IPS DF 19.7 (cell line): ENCODE measurements at regions not wholly inside any gene's neighbourhood (a gene's known extent, or its start where the extent isn't known, plus 50 kb on each side); places are given as distances from the start of the nearest gene placed in this dataset.
"Not testable (repeated sequence)": the region's sequence is repeated elsewhere in the genome, so short reads cannot be mapped to it uniquely, and the experiment has no call there.

Experiments used
- DNase-seq: peaks from one replicate; pipeline ENCODE4 v3.0.0-alpha.2; 2013; ENCODE audit warnings: low read depth, low spot score

DNA sequence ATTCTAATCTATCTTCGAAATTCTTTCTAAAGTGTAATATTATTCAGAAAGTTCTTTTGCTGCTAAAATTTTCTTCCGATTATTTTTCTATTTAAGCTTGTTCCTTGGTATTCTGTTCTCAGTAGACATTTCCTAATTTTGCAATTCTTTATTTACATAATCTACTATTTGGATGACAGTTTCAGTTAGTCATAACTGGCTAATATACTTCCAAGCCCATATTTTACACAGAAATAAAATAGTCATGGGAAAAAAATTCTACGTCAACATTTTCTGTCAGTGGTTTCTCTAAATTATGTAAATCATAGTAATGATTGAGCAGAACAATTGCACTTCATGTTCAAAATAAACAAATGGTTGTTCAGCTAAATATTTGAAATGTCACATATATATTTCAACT lies 178.0 kb upstream of the ANKRD50 start:
- no peak for DNase-seq

DNA sequence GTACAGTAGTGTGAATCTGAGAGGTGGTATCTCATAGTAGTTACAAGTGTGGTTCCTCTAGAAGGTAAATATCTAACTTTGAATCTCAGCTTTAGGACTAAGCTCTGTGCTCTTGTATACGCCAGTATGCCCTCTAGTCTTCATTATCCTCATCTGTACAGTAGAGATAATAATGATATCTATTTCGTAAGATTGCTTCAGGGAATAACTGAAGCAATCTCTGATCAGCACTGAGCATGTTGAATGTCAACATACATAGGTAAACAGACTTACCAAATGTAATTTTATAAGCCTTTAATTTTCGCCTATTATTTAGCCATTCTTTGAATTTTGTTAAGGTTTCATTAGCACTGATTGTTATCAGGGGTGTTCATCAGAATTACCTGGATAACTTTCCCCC lies 175.2 kb upstream of the ANKRD50 start:
- no peak for DNase-seq

DNA sequence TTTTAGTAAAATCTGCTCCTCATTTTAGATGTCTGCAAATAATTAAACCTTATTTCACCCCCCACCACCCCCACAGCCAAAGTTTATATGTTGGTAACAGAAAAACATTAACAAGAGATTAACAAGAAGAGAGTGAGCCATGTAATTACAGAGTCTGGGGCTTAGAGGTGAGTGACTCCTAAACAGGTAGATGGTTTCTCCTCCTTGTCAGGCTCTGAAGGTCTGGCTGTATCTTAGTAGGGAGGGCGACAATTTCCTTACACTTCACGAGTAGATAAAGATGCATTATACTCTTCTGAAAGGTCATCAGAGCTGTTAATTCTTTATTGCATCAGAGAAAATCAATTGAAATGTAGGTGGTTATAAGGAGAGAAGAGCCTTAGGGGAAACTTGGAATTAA lies 171.8 kb upstream of the ANKRD50 start:
- DNase-seq, result no peak

DNA sequence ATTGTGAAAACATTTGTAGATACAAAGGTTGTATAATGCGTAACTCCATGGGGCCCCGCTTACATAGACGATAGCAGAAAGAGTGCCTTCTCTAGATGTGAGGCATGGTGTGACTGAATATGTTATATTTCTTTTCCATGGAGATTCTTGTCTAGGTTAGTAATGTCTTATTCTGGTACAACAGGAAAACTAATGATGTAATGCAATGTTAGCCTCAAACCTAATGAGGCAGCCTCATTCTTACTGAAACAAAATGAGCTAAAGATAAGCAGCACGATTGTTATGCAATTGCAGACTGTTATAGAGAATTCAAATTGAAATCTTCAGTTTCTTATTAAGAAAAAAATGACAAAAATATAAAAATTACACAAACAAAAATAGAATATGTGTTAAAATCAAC lies 171.1 kb upstream of the ANKRD50 start:
- DNase-seq, result no peak

DNA sequence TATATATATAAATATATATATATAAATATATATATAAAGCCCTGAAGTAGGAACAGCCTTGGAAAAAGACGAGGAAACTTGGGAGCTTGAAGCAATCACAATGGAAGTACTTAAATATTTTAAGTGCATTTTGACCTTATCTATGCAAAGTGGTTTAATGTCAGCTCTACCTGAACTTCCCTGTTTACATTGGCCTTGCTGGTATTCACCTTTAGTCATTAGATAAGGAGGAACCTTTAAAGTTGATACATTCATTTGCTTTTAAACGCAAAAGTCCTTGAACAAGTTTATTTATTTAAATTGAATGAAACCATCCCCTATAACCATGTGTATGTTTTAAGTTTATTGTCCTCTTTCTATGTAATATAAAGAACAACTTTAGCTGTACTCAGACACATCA lies 166.7 kb upstream of the ANKRD50 start:
- DNase-seq, result no peak

DNA sequence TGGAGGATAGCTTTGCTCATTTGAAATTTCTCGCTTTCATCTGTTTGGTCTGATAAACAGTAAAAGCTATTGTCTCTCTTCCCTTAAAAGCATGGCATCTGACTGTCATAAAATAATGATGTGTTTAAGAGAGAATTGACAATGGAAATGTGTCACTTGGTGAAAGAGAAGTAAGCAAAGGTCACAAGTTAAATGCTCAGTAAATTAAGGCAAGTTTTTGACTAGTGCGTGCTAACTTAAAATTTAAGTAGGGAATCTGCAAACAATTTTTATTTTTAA lies 161.6 kb upstream of the ANKRD50 start:
- DNase-seq, result no peak

DNA sequence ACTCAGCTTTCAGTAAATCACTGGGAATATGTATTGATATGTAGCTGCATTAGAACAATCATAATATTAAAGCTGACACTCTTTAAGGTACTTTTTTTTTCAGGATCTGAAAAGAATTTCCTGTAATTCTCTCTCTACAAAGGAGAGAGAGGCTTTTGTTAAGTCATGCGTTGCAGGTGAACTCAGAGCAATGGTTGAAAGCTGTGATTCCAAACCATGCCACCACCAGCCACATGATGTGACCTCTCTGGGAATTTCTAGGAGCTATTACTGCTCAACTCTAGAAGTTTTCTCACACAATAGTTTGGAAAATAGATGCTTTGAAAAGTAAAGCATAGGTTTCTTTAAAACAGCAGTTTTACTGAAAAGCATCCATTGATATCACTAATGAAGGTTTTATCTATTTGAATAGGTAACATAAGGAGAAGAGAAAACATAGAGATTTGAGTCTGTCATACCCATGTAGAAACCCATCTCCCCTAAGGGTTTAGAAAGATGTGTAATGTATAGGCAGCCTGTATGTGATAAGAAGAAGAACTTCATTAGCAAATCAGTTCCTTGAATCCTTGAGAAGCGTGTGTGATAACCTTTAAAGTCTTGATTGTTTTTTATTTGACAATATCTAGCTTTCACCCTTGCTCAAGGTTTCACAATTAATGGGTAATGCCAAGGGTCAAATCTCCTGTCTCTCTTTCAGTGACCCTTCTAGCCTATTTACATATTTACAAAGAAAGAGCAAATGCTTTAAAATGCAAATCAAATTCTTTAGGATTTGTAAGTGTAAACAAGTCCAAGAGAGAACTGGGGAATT lies 161.0 kb upstream of the ANKRD50 start:
- peak; percentile 23 for DNase-seq

DNA sequence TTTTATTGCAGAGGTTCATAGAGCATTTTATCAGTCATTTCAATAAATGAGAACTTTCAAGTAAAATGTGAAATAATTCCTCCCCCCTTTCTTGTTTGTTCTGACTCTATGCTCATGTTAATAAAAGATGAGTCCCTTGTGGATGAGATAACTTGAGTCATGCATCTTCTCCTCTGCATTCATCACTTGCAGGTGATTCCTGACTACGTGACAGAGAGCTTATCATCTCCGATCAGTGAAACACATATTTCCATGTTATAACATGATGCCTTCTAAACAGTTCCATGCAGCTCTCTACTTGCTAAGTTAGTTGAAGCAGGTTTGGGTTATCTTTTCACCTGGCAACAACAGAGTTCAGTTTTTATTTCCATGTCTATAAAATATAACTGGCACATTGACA lies 160.1 kb upstream of the ANKRD50 start:
- DNase-seq, result no peak

DNA sequence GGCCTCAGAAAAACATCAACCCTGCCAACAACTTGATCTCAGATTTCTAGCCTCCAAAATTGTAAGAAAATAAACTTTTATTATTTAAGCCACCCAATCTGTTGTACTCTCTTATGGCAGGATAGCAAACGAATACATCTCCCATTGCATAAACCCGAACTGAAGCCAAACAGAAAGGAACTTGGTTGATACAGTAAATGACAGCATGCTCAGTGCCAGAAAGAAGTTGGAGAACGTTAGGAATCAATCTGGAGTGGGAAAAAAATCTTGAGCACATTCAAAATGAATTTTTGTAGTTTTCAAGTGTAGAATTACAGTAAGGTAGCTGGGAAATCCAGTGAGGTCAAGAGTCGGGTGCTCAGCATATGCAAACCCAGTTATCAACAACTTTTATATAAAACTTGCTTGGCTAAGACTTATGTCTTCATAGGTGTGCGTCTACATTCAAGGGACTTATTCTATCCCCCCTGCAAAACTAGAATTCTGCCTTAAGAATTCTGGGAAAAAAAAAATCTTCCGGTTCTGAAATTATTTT lies 157.5 kb upstream of the ANKRD50 start:
- no peak for DNase-seq

DNA sequence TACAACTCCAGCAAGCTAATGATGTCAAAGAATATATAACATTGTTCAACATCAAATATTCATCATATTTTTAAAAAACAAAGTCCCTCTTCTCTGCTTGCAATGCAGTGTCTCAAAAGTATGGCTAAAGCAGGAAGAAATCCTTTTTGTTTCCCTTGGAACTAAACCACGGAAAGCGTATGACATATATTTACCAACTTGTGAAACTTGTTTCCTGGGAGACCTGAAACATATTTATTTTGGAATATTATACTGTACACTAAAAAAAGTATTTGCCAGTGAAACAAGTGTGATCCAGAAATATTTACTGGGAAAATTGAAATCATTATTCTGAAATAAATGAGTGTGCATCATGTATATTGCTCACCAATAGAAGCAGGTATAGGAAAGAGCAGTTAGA lies 156.0 kb upstream of the ANKRD50 start:
- no peak for DNase-seq

DNA sequence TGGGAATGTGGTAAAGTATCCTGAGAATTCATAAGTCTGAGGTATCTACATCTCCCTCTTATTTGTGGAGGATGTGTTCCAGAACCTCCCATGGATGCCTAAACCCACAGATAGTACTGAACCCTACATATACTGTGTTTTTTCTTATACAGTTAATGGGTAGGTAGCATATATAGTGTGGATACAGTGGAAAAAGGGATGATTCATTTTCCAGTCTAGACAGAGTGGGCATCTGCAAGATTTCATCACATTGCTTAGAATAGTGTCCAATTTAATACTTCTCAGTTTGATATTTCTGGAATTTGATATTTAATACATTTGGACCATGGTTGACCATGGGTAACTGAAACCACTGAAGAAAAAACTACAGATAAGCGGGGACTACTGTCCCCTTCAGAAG lies 155.0 kb upstream of the ANKRD50 start:
- no peak for DNase-seq

DNA sequence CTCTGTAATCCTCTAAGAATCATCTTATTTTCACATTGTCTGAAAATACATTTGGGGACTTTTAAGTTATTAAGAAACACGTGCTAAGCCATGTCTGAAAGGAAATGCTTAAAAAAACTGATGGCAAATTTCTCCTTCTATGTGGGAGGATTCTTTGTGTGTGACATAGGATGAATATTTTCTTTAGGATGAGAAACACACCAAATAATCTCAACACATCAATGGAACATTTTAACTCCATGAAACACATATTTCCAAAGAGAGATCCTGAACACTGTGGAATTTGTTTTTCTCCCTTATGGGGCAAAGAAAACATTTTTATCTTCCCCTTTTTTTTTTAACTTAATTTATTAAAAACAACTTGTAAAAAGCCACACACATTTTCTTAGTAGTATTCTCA lies 153.8 kb upstream of the ANKRD50 start:
- DNase-seq, result no peak

DNA sequence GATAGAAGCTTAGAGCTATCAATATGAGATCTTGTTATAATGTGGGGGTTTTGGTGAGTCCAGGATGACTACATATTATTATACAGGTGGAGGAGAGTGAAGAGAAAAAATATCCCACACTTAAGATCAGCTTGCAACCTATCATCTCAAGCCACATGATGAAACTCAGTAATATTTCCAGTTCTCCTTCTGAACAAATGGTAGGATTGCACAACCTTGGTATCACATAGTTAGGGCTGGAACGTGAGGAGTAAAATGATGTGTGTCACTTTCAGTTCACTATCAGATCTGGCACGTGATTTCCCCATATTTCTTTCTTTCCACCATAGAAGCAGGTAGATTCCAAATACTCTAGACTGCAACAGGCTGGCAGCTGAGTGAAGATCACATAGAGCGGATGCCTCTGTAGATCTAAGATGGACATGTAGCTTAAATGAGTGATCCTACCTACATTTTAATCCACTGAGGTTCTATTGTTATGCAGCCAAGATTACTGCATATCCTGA lies 150.6 kb upstream of the ANKRD50 start:
- no peak for DNase-seq

DNA sequence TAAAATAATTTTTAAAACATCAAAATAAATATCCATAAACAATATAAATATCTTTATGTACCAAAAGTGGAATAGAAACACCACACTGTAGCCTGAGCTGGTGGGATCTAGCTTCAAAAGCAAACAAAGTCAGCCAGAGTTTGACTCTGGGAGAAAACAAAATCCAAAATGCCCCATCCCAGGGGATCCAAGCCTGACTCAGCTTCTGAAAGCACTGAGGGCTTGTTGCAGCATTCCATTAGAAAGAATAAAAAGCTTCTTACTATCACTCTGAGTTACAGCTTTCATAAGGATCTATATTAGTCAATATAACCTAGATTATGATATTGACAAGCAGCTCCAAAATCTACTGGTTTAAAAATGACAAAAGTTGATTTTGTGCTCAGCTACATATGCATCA lies 149.7 kb upstream of the ANKRD50 start:
- no peak for DNase-seq

DNA sequence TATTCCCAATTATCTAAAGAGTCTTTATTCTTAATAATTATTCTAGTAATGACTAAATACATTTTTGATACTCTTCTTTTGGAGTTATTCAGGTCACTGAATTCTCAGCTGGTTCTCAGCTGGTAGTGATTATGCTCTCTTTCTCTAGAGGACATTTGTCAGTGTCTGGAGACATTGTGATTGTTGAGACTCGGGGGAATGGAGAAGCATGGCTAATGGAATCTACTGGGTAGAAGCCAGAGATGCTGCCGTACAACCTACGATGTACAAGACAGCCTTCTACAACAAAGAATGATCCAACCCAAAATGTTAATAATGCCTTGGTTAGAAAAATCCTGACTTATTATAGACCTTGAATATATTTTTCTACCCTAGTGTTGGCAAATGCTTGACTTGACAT lies 149.2 kb upstream of the ANKRD50 start:
- DNase-seq, result no peak

DNA sequence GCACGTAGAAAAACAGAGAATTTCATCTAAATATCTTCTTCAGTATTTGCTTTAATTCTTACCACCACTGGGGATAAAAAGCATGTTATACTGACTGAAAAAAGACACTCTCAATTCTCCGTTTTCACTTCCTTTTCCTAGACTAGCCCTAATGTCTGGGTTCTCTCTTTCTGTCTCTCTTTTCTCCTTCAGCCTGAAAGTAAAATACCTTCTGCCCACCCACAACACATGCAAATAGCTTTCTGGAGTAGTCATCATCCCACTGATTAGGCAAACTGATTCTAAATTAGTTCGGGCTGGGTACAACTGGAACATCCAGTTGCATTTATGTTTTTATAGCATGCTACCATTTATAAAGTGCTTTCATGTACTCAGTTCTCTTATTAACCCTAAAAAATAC lies 142.4 kb upstream of the ANKRD50 start:
- no peak for DNase-seq

DNA sequence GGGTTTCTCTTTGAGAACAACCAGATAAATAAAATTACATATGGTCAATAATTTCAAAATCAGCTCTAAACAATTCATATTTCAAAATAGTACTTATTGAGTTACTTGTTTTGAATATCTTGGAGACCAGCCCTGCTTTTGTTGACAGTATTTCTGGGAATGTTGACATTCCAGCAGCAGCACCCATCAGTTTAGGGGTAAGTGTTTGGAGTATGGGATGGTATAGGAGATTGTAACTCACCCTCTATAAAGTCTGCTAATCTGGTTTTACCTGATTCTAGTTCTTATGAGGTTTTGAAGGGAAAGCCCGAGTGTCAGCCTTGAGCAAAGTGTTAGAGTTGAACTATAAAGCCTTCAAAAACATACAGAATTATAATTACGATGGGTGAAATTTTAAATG lies 139.2 kb upstream of the ANKRD50 start:
- DNase-seq, result no peak

DNA sequence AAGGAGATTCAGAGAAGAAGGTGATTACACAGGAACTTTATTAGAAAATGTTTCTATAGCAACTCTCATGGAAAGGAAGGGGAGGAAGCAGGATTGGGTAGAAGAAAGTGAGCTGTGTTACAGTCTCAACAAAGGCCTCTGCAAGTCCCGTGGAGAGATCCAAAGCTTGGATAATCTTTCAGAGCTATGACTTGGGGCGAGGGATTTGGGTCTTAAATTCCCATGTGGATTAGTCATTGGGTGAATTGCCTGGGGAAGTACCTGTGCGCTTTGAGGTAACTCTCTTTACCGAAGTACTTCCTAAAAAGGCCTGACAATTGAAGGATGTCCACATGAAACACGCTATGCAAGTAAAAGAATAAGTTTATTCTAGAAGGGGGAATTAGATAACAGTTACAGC lies 133.8 kb upstream of the ANKRD50 start:
- no peak for DNase-seq

DNA sequence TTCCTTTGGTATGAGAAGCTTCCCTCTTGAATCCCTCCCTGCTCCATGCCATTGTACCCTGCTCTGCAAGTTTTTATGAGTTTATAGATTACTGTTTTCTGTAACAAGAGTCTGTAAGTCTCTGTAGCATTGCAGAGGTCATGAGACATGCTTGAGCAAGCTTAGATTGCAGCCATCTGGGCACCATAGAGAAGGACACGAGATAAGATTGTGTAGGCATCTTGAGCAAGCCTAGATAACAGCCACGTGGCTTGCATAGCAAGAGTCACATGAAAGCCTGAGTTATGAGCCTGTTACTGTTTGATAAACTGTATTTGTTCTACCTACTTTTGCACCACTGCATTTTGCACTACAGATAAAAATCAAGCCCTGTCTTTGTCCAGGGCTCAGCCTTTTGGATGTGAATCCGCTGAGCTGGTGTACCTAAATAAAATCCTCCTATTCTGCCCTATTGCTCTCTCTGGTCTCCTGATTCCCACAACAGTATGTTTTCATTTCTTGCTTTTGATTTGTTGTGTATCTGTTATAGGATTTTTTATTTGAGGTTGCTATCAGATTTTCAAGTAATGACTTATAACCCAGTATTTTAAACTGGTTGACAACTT lies 127.4 kb upstream of the ANKRD50 start:
- no peak for DNase-seq

DNA sequence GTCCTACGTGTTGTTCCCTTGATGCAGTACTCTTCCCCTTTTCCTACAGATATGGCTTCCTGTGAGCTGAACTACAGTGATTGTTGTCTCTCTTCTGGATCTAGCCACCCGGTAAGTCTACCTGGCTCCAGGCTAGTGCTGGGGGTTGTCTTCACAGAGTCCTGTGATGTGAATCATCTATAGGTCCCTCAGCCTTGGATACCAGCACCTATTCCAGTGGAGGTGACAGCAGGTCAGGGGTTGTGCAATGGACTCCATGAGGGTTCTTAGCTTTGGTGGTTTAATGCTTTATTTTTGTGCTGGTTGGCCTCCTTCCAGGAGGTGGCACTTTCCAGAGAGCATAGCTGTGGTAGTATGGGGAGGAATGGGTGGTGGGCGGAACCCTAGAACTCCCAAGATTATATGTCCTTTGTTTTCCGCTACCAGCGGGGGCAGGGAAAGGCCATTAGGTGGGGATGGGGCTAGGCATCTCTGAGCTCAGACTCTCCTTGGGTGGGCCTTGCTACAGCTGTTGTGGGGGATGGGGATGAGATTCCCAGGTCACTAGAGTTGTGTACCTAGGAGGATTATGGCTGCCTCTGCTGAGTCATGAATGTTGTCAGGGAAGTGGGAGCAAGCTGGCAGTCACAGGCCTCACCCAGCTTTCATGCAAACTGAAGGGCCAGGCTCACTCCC lies 121.4 kb upstream of the ANKRD50 start:
- no peak for DNase-seq

DNA sequence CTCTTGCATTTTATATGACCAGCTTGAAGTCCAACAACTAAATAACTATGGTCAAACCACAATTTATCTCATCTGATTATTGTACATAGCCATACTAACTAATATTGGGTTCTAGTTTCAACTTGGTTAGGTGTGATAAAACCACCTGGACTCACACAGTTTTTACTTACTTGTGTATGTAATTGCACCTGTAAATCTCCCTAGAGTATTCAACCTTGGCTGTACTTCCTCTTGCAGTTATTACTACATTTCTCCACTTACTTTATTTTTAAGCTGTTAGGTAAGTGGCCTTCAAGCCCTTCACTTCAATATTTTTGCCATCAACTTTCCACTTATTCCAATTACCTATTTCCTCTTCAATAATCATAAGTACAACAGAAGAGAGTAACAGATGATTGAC lies 115.8 kb upstream of the ANKRD50 start:
- DNase-seq, result no peak

DNA sequence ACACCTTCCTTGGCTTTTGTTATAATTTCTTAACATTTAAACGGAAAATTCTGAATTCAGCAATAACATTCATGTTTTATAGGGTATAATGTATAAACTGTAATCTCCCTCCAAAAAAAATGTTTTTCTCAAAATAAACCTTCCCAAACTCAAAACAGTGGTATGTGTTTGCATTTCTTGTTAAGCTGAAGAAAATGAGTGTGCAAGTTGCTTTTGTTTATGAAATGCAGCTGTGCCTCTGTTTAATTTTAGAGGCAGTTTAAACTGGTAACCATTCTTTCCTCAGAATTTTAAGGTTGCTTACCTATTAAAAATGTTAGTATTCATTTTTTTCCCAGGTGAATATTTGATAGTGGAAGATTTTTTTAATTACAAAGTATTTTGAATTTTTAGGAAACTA lies 105.0 kb upstream of the ANKRD50 start:
- DNase-seq, result no peak

DNA sequence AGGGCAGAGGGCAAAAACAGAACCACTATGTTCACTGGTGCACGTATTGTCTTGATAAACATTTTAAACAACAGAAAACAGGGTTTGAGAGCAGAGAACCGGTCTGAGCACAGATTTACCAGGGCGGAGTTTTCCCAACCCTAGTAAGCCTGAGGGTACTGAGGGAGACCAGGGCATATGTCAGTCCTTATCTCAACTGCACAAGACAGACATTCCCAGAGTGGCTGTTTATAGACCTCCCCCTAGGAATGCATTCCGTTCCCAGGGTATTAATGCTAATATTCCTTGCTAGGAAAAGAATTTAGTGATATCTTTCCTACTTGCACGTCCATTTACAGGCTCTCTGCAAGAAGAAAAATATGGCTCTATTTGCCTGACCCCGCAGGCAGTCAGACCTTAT lies 99.7 kb upstream of the ANKRD50 start:
- not testable (repeated sequence) for DNase-seq
